ENCODE measurements at regions not wholly inside any gene's neighbourhood (a gene's known extent, or its start where the extent isn't known, plus 50 kb on each side); places are given as distances from the start of the nearest gene placed in this dataset.

DNA sequence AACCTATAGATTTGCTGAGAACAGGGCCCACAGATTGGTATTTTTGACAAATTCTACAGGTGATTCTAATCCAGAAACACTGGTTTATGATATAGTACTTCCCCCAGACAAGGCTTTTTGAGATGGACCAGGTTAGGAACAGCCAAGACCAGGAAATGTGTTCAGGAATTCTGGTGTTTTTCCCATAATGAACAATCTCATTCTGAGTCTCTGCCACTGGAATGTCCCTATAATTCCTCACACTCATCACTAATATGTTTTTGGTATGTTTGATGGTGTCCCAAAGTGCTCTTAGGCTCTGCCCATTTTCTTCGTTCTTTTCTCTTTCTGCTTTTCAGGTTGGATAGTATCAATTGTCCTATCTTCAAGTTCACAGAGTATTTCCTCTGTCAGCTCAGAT, 107.2 kb upstream of the IGFBP3 start:
- DNase-seq = no peak

GRCh38 chr7:46026741-46027140, 105.7 kb upstream of the IGFBP3 start:
- DNase-seq = no peak

- DNase-seq = no peak
Observed at GRCh38 chr7:46024263-46024916, 103.3 kb upstream of the IGFBP3 start.

DNA sequence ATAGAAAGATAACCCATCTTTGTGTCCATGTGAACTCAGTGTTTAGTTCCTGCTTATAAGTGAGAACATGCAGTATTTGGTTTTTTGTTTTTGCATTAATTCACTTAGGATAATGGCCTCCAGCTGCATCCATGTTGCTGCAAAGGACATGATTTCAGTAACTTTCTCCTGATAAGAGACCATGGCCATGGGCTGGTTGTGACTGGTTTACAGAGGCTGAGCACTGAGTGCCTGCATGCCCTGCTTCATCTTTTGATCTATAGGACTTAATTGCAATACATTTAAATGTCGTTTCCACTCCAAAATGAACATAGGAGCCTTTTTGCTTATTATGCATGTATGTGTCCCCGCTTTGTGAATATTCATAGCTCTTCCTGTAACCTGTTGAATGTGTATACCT, 101.3 kb upstream of the IGFBP3 start:
- DNase-seq = no peak

DNA sequence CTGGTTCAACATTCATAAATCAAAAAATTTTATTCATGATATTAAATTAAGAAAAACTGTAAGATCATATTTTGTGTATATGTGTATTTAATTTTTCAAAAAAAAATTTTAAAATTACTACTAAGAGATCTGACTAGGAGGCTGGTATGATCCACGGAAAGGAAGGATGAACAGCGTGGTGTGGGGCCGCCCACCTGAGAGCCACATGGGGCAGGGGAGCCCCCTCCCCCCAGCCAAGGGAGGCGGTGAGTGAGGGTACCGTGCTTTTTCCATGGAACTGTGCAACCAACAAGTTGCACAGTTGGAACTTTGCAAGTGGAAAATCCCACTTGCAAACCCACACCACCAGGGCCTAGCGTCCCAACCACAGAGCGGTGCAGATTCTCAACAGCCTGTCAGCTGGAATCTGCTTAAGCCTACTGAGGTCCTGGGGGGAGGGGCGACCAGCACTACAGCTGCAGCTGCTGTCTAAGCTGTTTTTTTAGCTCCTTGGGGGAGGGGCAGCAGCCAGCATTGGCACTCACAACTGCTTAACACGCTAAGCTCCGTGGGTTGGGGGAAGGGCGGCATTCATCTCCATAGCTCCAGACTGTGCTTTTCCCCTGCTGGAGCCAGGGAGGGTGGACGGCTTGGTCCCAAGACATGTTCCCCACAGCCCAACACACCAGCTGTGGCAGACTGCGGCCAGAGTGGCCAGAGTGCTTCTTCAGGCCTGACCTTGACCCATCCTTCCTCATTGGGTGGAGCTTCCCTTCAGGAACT, 94.2 kb upstream of the IGFBP3 start:
- no peak for DNase-seq

- DNase-seq = no peak
Observed at GRCh38 chr7:46011501-46011900, 90.4 kb upstream of the IGFBP3 start.

GRCh38 chr7:46011059-46011458, 90.0 kb upstream of the IGFBP3 start:
- DNase-seq = no peak

- no peak for DNase-seq
Observed at GRCh38 chr7:46009211-46009610, 88.1 kb upstream of the IGFBP3 start.

DNA sequence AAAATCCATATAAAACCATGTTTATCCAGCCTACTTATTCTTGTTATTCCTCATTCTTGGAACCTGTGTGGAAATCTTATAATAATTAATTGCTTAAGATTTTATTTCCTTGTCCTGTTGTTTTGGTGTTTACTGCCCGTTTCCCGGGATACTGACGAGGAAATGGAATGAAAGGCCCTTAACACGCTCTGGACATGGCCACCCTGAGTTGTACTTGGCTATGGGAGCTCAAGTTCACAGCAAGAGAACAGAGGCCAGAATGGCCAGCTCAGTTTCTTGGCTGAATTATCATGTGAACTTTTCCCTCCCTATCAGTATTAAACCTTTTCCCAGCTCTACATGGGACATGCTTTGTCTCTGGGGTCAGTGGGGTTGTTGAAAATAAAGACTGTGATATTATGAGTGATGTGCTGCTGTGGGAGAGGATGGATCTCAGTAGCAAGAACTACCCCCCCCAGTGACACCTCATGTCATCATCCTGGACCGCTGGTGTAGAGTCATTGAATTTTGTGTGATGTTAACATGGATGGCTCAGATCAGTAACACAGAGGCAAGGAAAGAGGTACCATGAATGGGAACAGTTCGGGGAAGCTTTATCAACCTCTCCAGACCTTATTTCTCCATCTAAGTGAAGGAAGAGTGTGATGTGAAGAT, 87.0 kb upstream of the IGFBP3 start:
- no peak for DNase-seq

DNA sequence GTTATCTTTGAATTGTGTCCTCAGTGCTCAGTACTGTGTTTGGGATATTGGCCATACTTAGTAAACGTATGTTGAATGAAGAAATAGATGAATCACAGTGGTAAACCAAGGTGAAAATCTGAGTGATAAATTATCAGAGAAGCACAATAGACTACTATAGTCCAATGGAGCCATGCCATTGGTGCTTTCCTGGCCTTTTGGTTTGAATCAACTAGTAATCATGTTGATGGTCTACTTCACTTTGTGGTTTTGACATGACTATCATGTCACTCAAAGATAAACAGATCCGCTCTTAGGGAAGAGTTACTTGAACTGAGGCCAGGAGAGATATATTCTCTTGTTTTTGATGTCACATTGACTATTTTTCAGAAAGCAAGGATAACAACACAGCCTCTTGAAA, 86.1 kb upstream of the IGFBP3 start:
- no peak for DNase-seq

GRCh38 chr7:46006723-46007122, 85.7 kb upstream of the IGFBP3 start:
- DNase-seq = no peak

DNA sequence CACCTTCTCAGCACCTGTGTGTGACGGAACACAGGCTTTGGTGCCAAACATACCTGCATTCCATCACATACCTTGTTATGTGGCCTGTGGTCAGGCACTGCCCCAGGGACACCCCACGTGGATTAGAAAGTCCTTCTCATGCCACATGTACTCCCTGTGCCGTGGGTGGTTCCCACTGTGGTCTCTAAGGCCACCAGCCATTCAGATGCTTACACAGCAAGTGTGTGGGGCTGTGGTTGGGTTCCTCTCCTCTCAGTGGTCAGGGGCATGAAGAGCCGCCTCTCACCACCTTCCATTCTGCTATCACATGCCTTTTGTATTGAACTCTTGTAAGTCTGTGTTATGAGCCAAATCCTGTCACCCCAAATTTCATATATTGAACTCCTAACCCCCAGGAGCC, 85.1 kb upstream of the IGFBP3 start:
- DNase-seq = no peak

- DNase-seq = no peak
Observed at GRCh38 chr7:46004965-46005364, 83.9 kb upstream of the IGFBP3 start.

DNA sequence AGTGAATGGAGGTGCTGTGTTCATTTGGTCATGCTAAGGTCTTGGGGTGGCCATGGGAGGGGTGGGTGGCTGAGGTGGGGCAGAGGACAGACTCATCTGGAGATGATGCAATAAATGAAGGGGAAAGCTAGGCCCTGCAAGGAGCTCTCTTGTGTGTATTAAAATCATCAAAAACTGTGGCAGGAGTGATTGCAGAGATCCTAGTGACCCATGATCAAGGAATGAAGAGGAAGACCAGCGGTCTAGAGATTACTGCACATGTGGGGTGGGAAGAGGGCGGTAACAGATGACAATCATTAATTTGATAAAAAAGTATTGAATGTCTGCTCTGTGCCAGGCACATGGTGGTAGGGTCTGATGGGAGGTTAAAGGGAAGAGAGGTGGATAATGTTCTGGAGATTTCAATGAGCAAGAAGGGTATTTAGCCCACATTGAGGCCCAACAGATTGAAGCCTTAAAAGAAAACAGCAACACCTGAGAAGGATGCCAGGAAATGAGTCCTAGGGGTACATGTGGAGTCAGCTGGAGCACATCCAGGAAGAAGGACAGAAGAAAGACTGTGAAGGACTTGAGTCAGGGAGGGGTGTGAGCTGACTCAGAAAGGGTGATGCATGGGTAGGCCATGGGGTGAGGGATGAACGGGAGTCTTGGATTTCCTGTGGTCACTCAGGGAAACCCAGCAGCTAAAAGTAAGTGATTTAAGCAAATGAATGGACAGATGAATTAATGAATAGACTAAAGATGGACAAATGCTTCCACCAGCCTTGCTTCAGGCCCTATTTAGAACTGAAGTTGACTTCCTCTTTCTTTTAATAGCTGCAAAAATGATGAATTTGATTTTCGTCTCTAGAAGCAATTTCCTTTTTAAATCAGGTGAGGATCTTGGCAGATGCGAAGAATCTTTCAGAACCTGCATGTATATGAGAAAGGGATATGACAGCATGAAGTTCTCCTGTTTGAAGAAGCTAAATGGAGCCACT, 83.1 kb upstream of the IGFBP3 start:
- no peak for DNase-seq

- no peak for DNase-seq
Observed at GRCh38 chr7:46003161-46003560, 82.1 kb upstream of the IGFBP3 start.

GRCh38 chr7:46000513-46000912, 79.4 kb upstream of the IGFBP3 start:
- DNase-seq = no peak

- no peak for DNase-seq
Observed at GRCh38 chr7:45999541-45999940, 78.5 kb upstream of the IGFBP3 start.

DNA sequence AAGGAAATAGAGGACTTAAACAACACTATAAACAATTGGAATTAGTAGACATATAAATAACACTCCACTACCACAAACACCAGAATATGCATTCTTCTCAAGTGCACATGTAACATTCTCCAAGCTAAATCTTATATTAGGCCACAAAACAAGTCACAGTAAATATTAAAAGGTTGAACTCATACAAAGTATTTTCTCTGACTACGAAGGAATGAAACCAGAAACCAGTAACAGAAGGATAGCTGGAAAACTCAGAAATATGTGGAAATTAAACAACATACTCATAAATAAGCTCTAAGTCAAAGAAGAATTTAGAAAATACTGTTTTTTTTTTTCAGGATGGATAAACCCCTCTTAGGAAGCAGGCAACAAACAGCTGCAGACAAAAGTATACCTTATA, 77.4 kb upstream of the IGFBP3 start:
- DNase-seq = no peak

GRCh38 chr7:45993621-45994020, 72.5 kb upstream of the IGFBP3 start:
- no peak for DNase-seq

- no peak for DNase-seq
Observed at GRCh38 chr7:45992826-45993225, 71.8 kb upstream of the IGFBP3 start.

DNA sequence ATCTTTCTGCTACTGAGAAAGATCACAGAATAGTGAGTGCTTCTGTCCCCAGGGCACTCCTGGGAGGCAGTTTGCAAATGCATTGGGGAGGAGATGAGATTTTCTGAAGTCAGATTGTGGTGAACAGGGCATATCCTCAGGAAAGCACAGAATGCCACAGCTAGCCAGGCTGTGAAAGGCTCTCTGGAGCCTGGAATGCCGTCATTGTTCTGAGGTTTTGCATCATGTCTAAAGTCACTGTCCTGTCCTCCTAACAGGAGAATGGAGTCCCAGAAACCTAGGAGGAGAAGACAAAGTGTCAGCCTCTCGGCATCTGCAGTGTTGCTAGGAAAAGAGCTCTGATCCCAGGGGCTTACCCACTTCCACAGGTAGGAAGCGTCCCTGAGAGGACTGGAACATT, 69.2 kb upstream of the IGFBP3 start:
- no peak for DNase-seq

DNA sequence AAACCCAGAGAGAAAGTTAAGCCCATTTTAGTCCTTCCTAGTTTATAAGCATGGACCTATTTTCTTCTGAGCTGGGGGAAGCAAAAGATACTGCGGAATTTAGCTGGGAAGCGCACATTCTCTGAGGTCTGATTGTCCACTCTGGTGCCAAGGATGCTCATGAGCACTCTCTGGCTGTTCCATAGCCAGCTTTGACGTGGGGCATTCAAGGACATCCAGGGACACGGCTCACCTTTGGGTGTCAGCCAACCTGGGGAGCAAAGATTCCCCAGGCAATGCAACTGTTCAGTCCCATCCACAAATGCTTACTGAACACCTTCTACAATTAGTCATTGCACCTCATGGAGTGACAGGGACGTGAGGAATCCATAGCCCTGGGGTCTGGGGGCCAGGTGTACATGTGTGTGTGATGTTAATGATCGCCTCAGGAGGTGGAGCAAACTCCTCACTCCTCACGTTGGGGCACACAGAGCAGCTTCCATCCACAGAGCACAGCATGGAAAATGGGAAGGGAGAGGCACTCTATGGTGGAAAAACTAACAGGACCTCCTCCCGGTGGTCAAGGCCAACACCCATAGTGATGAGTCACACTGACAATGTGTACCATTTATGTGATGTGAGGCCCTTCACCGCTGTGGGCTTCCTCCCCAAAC, 67.5 kb upstream of the IGFBP3 start:
- no peak for DNase-seq

Data from stimulated activated CD8-positive, alpha-beta memory T cell treated with anti-CD3 and anti-CD28 coated beads, Interleukin-4, amount 100 ng/mL, for 48 hours (primary cell).